ENCODE measurements at regions not wholly inside any gene's neighbourhood (a gene's known extent, or its start where the extent isn't known, plus 50 kb on each side); places are given as distances from the start of the nearest gene placed in this dataset.

DNA sequence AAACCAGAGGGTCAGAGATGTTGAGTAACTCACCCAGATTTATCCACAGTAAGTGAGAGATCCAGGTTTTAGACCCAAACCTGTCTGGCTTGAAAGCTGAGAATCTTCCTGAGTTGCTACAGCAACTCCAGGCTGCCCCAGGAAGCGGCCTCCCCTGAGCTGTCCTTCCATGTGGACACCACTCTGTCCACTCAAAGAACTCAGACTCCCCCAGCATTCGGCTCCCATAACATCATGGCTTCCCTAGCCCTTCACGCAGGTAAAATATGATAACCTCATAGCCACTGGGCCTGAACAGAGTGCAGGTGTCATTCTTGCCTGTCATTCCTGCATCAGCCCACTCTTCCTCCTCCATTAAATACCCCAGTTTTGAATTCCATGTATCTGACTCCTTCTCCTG, 657.8 kb downstream of the TBC1D22A start:
- peaks cover 0 to 16% of the 10 kb centered on the region in 2 experiments for H3K27me3 ChIP-seq (replicated peaks in 1 of 2; ENCODE audit: control insufficient read depth in 2 of 2, extremely low read depth in 1 of 2, insufficient read depth in 2 of 2, low read length in 1 of 2)
- no peaks in the 10 kb centered on the region for H3K4me1 ChIP-seq (ENCODE audit: control insufficient read depth in 1 of 2, extremely low read depth in 1 of 2, insufficient read depth in 2 of 2, low read length in 2 of 2)
- ChIA-PET CTCF (no interaction called here), POLR2A (no interaction called here)
- no peaks in the 10 kb centered on the region for H3K36me3 ChIP-seq (ENCODE audit: control insufficient read depth in 2 of 2, extremely low read depth in 1 of 2, insufficient read depth in 1 of 2, low read length in 1 of 2)
- H3K4me3 Mint-ChIP-seq = no peak overlapping the region
- H3K4me1 Mint-ChIP-seq = no peaks in the 10 kb centered on the region
- H3K27me3 Mint-ChIP-seq = peaks cover 28 to 29% of the 10 kb centered on the region in 2 donors
- H3K9me3 Mint-ChIP-seq = peaks cover 3 to 15% (median 7%) of the 10 kb centered on the region in 3 donors
- no peaks in the 10 kb centered on the region for H3K36me3 Mint-ChIP-seq
- H3K9me3 ChIP-seq = no peaks in the 10 kb centered on the region
- no peak for ATAC-seq (replicated peaks in 1 of 4)
- H3K27ac ChIP-seq (ENCODE audit: low read length) = no peak overlapping the region
- DNase-seq = no peak
- 74% methylated on average over 3 of the region's 3 CpGs for WGBS (ENCODE audit: insufficient coverage)
- H3K27ac Mint-ChIP-seq = no peak overlapping the region
- H3K4me3 ChIP-seq (ENCODE audit: control insufficient read depth in 1 of 2, extremely low read depth in 1 of 2, low read length in 1 of 2) = no peak overlapping the region

- Histone ChIP-seq H3K4me1 (ENCODE audit: control insufficient read depth in 1 of 2, extremely low read depth in 1 of 2, insufficient read depth in 2 of 2, low read length in 2 of 2) (no peaks in the 10 kb centered on the region), H3K27ac (ENCODE audit: low read length) (no peak overlapping the region), H3K27me3 (replicated peaks in 1 of 2; ENCODE audit: control insufficient read depth in 2 of 2, extremely low read depth in 1 of 2, insufficient read depth in 2 of 2, low read length in 1 of 2) (peaks cover 0 to 13% of the 10 kb centered on the region in 2 experiments), H3K9me3 (no peaks in the 10 kb centered on the region), H3K4me3 (ENCODE audit: control insufficient read depth in 1 of 2, extremely low read depth in 1 of 2, low read length in 1 of 2) (no peak overlapping the region), H3K36me3 (ENCODE audit: control insufficient read depth in 2 of 2, extremely low read depth in 1 of 2, insufficient read depth in 1 of 2, low read length in 1 of 2) (no peaks in the 10 kb centered on the region)
- DNase-seq (no peak), ATAC-seq (replicated peaks in 1 of 4) (no peak)
- WGBS (ENCODE audit: insufficient coverage) = 61% methylated on average over 2 of the region's 4 CpGs
- H3K27ac Mint-ChIP-seq = no peak overlapping the region
- peaks cover 26 to 29% of the 10 kb centered on the region in 2 donors for H3K27me3 Mint-ChIP-seq
- H3K4me1 Mint-ChIP-seq = no peaks in the 10 kb centered on the region
- no peak overlapping the region for H3K4me3 Mint-ChIP-seq
- ChIA-PET CTCF (no interaction called here), POLR2A (no interaction called here)
- H3K9me3 Mint-ChIP-seq = peaks cover 3 to 15% (median 7%) of the 10 kb centered on the region in 3 donors
- H3K36me3 Mint-ChIP-seq = no peaks in the 10 kb centered on the region
These were observed 656.8 kb downstream of the TBC1D22A start for GRCh38 chr22:47419239-47419638.

GRCh38 chr22:47417699-47418098, 655.2 kb downstream of the TBC1D22A start:
- Mint-ChIP-seq H3K36me3 (no peaks in the 10 kb centered on the region), H3K4me1 (no peaks in the 10 kb centered on the region), H3K4me3 (no peak overlapping the region), H3K27ac (no peak overlapping the region), H3K9me3 (peaks cover 3 to 15% (median 7%) of the 10 kb centered on the region in 3 donors), H3K27me3 (peaks cover 19 to 25% of the 10 kb centered on the region in 2 donors)
- no peak for DNase-seq
- no peak overlapping the region for H3K4me3 ChIP-seq (ENCODE audit: control insufficient read depth in 1 of 2, extremely low read depth in 1 of 2, low read length in 1 of 2)
- no peaks in the 10 kb centered on the region for H3K9me3 ChIP-seq
- CTCF ChIA-PET = no interaction called here
- H3K4me1 ChIP-seq (ENCODE audit: control insufficient read depth in 1 of 2, extremely low read depth in 1 of 2, insufficient read depth in 2 of 2, low read length in 2 of 2) = no peaks in the 10 kb centered on the region
- ATAC-seq (replicated peaks in 1 of 4) = no peak
- H3K27me3 ChIP-seq (replicated peaks in 1 of 2; ENCODE audit: control insufficient read depth in 2 of 2, extremely low read depth in 1 of 2, insufficient read depth in 2 of 2, low read length in 1 of 2) = peaks cover 0 to 10% of the 10 kb centered on the region in 2 experiments
- H3K36me3 ChIP-seq (ENCODE audit: control insufficient read depth in 2 of 2, extremely low read depth in 1 of 2, insufficient read depth in 1 of 2, low read length in 1 of 2) = no peaks in the 10 kb centered on the region
- 100% methylated on average over 1 of the region's 2 CpGs for WGBS (ENCODE audit: insufficient coverage)
- no peak overlapping the region for H3K27ac ChIP-seq (ENCODE audit: low read length)
- POLR2A ChIA-PET = no interaction called here

DNA sequence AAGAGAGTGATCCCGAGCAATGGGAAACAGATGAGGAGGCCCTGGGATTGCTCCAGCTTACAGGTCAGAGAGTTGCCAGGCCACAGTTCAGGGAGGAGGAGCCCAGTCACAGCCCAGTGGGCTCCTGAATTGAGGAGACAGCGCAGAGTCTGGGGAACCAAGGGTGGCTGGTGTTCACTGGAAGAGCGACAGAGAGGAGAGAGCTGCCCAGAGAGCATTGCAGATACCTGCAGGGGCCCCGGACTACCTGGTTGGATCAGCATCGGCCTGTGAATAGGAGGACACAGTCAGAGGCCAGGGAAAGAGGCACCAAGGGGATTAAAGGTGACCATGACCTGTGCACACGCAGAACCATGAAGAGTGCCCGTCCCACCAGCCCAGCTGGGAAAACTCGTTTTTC, 648.6 kb downstream of the TBC1D22A start:
- POLR2A ChIA-PET = no interaction called here
- Histone ChIP-seq H3K9me3 (no peaks in the 10 kb centered on the region), H3K27me3 (replicated peaks in 1 of 2; ENCODE audit: control insufficient read depth in 2 of 2, extremely low read depth in 1 of 2, insufficient read depth in 2 of 2, low read length in 1 of 2) (peaks cover 0 to 17% of the 10 kb centered on the region in 2 experiments), H3K4me3 (ENCODE audit: control insufficient read depth in 1 of 2, extremely low read depth in 1 of 2, low read length in 1 of 2) (no peak overlapping the region), H3K36me3 (ENCODE audit: control insufficient read depth in 2 of 2, extremely low read depth in 1 of 2, insufficient read depth in 1 of 2, low read length in 1 of 2) (no peaks in the 10 kb centered on the region), H3K27ac (ENCODE audit: low read length) (no peak overlapping the region), H3K4me1 (ENCODE audit: control insufficient read depth in 1 of 2, extremely low read depth in 1 of 2, insufficient read depth in 2 of 2, low read length in 2 of 2) (no peaks in the 10 kb centered on the region)
- no peaks in the 10 kb centered on the region for H3K36me3 Mint-ChIP-seq
- peaks cover 0 to 6% (median 0%) of the 10 kb centered on the region in 3 donors for H3K9me3 Mint-ChIP-seq
- H3K27ac Mint-ChIP-seq = no peak overlapping the region
- DNase-seq (no peak), ATAC-seq (replicated peaks in 1 of 4) (no peak)
- 75% methylated on average over 5 of the region's 8 CpGs for WGBS (ENCODE audit: insufficient coverage)
- CTCF ChIA-PET = no interaction called here
- H3K27me3 Mint-ChIP-seq = peaks cover 17 to 30% of the 10 kb centered on the region in 2 donors
- H3K4me3 Mint-ChIP-seq = no peak overlapping the region
- no peaks in the 10 kb centered on the region for H3K4me1 Mint-ChIP-seq

DNA sequence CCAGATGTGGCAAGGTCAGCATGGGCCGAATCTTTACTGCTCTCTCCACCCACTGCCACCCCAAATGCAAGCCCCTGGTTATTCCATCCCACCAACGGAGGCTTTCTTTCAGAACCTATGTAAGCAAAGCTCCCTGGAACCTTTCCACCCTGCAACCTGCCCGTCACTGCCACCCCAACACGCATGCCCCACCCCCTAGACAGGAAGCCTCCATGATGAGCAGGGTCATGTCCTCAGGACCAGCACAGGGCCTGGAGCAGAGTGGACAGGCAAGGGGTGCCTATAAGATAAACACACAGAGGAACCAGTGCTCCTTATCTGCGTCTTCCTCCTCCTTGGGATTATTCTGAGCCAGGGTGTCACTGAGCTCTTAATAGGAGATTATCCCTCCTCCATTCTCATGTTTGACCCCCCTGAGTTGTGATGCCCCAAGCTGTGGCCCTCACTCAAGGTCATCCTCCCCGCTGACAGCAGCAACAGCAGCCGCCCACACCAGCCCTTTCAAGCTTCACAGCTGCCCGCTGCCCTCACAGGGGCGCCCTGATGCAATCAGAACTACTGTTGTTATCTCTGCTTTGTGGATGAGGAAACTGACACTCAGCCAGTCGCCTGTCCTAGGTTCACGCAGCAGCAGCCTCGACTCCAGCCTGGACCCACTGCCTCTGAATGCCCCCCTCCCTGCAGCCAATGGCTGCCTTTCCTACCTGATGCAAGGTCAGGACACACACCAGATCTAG, 647.3 kb downstream of the TBC1D22A start:
- ChIA-PET POLR2A (no interaction called here), CTCF (no interaction called here)
- Mint-ChIP-seq H3K4me1 (no peaks in the 10 kb centered on the region), H3K4me3 (no peak overlapping the region), H3K9me3 (no peaks in the 10 kb centered on the region), H3K36me3 (no peaks in the 10 kb centered on the region), H3K27me3 (peaks cover 17 to 30% of the 10 kb centered on the region in 2 donors), H3K27ac (no peak overlapping the region)
- Histone ChIP-seq H3K9me3 (no peaks in the 10 kb centered on the region), H3K4me1 (ENCODE audit: control insufficient read depth in 1 of 2, extremely low read depth in 1 of 2, insufficient read depth in 2 of 2, low read length in 2 of 2) (no peaks in the 10 kb centered on the region), H3K36me3 (ENCODE audit: control insufficient read depth in 2 of 2, extremely low read depth in 1 of 2, insufficient read depth in 1 of 2, low read length in 1 of 2) (no peaks in the 10 kb centered on the region), H3K27me3 (replicated peaks in 1 of 2; ENCODE audit: control insufficient read depth in 2 of 2, extremely low read depth in 1 of 2, insufficient read depth in 2 of 2, low read length in 1 of 2) (peaks cover 0 to 17% of the 10 kb centered on the region in 2 experiments), H3K4me3 (ENCODE audit: control insufficient read depth in 1 of 2, extremely low read depth in 1 of 2, low read length in 1 of 2) (no peak overlapping the region), H3K27ac (ENCODE audit: low read length) (no peak overlapping the region)
- no peak for DNase-seq
- 65% methylated on average over 7 of the region's 12 CpGs for WGBS (ENCODE audit: insufficient coverage)
- ATAC-seq (replicated peaks in 1 of 4) = no peak

- H3K27me3 ChIP-seq (replicated peaks in 1 of 2; ENCODE audit: control insufficient read depth in 2 of 2, extremely low read depth in 1 of 2, insufficient read depth in 2 of 2, low read length in 1 of 2) = peaks cover 0 to 17% of the 10 kb centered on the region in 2 experiments
- no peaks in the 10 kb centered on the region for H3K36me3 Mint-ChIP-seq
- no peak for DNase-seq
- no peaks in the 10 kb centered on the region for H3K4me1 Mint-ChIP-seq
- CTCF ChIA-PET = no interaction called here
- H3K9me3 ChIP-seq = no peaks in the 10 kb centered on the region
- POLR2A ChIA-PET = no interaction called here
- no peak overlapping the region for H3K27ac Mint-ChIP-seq
- H3K36me3 ChIP-seq (ENCODE audit: control insufficient read depth in 2 of 2, extremely low read depth in 1 of 2, insufficient read depth in 1 of 2, low read length in 1 of 2) = no peaks in the 10 kb centered on the region
- peaks cover 16 to 30% of the 10 kb centered on the region in 2 donors for H3K27me3 Mint-ChIP-seq
- H3K9me3 Mint-ChIP-seq = no peaks in the 10 kb centered on the region
- H3K4me1 ChIP-seq (ENCODE audit: control insufficient read depth in 1 of 2, extremely low read depth in 1 of 2, insufficient read depth in 2 of 2, low read length in 2 of 2) = no peaks in the 10 kb centered on the region
- no peak for ATAC-seq (replicated peaks in 1 of 4)
- no peak overlapping the region for H3K27ac ChIP-seq (ENCODE audit: low read length)
- no peak overlapping the region for H3K4me3 Mint-ChIP-seq
- H3K4me3 ChIP-seq (ENCODE audit: control insufficient read depth in 1 of 2, extremely low read depth in 1 of 2, low read length in 1 of 2) = no peak overlapping the region
- 72% methylated on average over 7 of the region's 7 CpGs for WGBS (ENCODE audit: insufficient coverage)
These were observed 646.0 kb downstream of the TBC1D22A start for GRCh38 chr22:47408409-47408808.

Data from T-cell (primary cell).